Activated CD4-positive, alpha-beta T cell treated with anti-CD3 and anti-CD28 coated beads for 48 hours (primary cell): ENCODE measurements at regions not wholly inside any gene's neighbourhood (a gene's known extent, or its start where the extent isn't known, plus 50 kb on each side); places are given as distances from the start of the nearest gene placed in this dataset.

ENCODE experiments used
- DNase-seq: peaks from one replicate; pipeline ENCODE4 v3.0.0-alpha.2; 2020

DNA sequence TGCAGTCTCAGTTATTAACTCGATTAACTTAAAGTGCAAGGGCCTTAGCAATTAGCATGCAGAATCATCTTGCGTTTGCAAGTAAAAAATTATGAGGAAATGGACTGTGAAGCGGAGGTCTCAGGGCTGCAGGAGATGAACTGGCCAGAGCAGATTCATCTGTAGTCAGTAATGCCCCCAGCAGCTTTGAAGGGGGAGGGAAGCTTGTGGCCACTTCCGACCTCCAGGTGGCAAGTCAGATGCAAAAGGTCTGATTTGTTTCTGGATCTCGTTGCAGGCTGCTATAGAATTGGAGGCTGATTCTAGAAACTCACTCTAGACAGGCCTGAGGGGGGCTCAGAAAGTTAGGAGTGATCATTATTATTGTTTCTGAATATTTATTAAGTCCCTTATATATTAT lies 107.4 kb upstream of the RGS6 start:
- DNase-seq = no peak

DNA sequence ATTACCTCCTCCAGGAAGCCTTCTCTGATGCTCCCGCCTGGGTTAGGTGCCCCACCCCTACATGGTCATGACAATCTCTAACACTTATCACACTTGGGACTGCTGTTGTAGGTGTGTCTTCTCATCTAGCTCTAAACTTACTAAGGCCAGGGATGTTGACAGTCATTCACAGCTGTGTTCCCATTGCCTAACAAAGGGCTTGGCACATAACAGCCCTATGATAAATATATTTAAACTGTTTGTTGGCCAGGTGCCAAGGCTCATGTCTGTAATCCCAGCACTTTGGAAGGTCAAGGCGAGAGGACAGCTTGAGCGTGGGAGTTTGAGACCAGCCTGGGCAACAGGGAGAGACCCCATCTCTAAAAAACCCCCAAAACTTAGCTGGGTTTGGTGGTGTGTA lies 98.8 kb upstream of the RGS6 start:
- no peak for DNase-seq

DNA sequence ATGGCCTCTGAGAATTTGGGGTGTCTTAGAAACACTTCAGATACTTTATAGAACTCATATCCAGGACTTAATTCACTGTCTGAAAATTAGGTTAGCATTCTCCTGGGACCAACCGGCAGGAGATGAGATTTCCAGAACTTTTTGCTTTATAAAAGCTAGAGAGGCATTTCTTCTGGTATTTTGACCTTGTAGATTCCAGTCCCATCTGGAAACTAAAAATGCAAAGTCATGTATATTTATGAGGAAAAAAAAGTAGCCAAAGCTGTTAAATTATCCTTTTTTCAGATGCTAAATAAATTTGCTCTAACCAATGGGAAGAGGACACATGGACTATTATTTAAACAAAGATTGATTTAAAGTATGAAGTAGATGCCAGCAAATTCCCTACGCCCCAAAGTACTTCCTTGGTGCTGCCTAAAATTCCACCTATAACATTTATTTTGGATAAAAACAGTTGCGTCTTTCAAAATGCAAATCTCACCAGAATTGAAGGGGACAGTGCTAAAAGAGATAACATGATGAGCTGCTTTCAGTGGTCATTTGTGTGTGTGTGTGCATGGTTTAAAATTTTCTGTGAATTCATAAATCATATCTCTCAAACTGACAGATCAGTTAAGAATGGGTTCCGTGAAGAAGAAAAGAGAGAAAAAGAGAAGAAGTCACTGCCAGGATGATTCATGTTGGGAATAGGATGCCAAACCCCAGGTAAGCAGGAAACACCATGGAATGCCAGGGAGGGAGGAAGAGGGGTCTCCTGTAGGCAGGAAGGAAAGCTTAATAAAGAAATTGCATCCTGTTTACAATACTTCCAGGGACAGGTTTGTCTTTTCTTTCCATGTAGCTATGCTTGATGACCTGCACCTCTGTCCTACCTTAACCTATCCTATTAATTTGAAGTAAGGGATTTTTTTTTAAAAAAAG lies 97.7 kb upstream of the RGS6 start:
- no peak for DNase-seq

DNA sequence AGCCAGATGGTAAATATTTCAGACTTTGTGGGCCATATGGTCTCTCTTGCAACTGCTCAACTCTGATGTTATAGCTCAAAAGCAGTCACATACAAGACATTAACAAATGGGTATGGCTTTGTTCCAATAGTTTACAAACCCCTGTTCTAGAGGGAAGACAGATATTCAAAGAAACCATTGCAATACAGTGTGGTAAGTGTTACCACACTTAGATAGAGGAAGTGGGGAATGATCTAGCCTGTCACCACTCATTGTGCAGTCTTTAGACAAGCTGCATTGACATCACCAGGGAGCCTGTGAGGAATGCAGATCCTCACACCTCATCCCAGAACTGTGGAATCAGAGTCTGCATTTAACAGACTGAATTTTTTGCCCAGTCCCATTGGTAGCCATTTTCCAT lies 80.0 kb upstream of the RGS6 start:
- no peak for DNase-seq

DNA sequence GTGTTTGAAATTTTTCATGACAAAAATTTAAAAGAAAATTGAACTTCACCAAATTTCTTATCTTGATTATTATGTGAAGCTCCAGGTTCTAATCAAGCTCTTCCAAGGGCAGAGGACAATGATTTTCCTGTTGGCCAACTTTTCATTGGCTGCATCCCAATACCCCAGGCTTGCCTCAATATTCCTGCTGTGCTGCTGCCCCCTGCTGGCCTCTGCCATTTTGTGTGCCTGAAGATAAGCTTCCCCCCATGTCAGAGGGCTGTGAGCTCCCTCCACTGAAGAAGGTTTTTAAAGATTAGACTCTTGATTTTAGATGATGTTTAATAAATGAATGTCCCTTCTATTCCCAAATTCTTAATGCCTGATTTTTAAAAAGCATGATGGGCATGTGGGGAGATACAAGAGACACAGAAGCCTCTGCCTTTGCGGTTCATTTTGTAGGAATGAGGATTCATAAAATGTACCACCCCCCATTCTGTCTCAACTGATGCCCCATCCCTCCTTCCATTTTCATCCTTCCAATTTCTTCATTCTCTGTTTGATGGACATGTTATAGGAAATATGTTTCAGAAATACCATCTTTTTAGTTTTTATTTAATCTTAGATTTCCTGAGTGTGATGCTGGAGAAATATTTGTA lies 76.7 kb upstream of the RGS6 start:
- DNase-seq = peak; percentile 78

DNA sequence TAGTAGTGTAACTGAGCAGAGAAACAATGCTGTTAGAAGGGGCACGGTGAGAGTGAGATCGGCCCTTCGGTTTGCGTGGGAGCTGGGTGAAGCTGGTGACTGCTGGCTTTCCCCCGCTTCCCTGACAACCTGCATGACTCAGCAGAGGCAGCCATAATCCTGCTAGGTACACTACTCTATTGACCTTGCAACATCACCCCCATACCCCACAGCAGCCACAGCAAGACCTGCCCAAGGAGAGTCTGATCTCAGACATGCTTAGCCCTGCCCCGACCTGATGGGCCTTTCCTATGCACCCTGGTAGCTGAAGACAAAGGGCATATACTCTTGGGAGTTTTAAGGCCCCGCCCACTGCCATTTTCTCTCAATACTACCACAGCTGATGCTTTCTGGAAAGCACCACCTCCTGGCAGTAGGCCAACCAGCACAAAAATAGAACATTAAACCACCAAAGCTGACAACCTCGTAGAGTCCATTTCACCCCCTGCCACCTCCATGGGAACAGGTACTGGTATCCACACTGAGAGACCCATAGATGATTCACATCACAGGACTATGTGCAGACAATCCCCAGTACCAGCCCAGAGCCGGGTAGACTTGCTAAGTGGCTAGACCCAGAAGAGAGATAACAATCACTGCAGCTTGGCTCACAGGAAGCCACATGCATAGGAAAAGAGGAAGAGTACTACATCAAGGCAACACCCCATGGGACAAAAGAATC lies 75.9 kb upstream of the RGS6 start:
- DNase-seq = peak; percentile 9

DNA sequence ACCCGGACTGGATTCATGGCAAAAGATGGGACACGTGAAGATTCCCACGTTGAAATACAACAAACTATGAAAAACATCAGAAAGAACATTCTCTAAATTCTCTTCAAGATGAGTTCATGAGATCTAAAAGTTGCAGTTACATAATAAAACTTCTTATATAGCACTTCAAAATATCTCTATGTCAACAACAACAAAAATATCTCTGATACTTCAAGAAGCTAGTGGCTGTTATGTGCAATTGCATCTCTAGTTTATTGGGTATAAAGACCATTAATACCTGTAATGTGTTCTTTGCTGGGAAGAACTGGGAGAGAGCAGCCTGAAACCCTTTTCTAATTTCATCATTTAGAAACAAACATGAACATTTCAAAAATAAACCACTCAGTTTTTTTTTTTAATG lies 69.2 kb upstream of the RGS6 start:
- DNase-seq = no peak

DNA sequence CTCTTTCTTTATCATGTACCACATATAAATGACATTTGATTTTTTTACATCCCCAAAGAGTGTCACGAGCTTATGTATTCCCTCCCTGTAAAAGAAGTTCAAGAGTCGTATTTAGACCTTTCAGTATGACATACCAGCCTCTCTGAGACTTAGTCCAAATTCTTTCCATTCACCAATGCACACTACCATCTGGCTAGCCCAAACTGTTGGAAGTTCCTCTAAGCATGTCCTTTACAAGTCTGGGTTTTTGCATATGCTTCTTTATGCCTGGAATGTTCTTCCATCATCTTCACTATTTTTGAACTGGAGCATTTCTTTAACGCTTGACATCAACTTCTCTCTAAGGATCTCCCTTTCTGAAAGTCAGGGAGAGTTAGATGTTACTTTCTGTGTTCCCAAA lies 68.5 kb upstream of the RGS6 start:
- no peak for DNase-seq
